ENCODE measurements at regions not wholly inside any gene's neighbourhood (a gene's known extent, or its start where the extent isn't known, plus 50 kb on each side); places are given as distances from the start of the nearest gene placed in this dataset.

DNA sequence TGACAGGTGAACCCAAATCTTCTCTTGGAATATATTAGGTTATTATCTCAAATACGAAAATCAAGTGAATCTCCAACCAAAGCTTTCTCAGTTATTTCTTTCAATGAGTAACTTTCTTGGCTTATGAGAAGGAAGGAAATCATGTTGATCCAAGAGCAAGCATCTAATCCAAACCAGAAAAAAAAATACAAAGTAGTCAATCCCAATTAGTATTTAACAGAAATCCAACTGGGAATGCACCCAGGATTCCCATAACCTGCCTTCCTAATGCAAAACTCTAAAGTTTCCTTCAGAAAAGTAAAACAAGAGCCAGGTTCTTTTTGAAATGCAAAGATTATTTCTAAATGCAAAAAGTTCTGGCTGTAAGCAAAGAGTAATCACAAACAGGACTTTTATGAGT, 289.3 kb downstream of the SHOX2 start:
- TF ChIP-seq, protein P1, sequence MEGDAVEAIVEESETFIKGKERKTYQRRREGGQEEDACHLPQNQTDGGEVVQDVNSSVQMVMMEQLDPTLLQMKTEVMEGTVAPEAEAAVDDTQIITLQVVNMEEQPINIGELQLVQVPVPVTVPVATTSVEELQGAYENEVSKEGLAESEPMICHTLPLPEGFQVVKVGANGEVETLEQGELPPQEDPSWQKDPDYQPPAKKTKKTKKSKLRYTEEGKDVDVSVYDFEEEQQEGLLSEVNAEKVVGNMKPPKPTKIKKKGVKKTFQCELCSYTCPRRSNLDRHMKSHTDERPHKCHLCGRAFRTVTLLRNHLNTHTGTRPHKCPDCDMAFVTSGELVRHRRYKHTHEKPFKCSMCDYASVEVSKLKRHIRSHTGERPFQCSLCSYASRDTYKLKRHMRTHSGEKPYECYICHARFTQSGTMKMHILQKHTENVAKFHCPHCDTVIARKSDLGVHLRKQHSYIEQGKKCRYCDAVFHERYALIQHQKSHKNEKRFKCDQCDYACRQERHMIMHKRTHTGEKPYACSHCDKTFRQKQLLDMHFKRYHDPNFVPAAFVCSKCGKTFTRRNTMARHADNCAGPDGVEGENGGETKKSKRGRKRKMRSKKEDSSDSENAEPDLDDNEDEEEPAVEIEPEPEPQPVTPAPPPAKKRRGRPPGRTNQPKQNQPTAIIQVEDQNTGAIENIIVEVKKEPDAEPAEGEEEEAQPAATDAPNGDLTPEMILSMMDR (conservative IDR thresholded peaks at IDR 0.05), result no peak
- H3K27ac ChIP-seq, result no peak overlapping the region

DNA sequence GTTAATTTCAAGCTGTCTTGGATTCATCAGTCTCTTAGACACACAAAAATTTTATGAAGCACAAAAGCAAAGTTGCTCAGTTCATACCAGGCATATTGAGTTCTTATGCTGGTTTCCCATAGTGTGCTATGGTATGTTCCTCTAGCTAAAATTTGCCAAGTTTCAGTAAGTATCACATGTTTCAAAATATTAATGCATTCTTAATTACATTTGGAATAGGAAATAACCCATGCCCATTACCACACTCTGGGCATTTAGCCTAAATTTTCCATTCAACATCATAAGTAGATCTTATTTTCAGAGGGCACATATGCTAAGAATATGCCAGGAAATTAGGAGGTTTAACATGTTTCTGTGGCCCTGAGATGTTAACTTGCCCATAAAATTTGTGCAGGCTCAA, 289.9 kb downstream of the SHOX2 start:
- TF ChIP-seq, protein P1 (conservative IDR thresholded peaks at IDR 0.05), result no peak
- TF ChIP-seq ZFX (IDR thresholded peaks at IDR 0.05), result no peak

DNA sequence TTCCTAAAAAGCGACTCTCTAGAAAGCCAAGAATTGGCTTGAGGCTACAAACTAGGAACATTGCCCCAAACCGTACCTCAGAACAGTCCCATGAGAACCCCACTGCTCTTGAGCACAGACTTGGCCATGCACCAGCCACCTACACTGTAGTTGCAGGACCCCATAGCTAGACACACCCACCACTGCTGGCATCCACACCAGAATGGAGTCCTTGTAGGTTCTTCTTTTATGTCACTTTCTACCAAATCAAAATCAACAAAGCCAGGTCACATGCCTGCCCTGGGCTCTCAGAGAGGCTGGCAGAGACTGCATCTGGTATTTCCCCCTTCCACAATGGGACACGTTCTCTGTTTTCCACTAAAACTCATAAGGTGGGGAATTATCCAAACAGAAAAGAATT, 290.5 kb downstream of the SHOX2 start:
- no peak overlapping the region for H3K27ac ChIP-seq
- no peak for TF ChIP-seq ZFX (IDR thresholded peaks at IDR 0.05)
- TF ChIP-seq, protein P1 (conservative IDR thresholded peaks at IDR 0.05), result no peak

More for the DNA sequence above, 289.9 kb downstream of the SHOX2 start:
- no peak overlapping the region for H3K27ac ChIP-seq

DNA sequence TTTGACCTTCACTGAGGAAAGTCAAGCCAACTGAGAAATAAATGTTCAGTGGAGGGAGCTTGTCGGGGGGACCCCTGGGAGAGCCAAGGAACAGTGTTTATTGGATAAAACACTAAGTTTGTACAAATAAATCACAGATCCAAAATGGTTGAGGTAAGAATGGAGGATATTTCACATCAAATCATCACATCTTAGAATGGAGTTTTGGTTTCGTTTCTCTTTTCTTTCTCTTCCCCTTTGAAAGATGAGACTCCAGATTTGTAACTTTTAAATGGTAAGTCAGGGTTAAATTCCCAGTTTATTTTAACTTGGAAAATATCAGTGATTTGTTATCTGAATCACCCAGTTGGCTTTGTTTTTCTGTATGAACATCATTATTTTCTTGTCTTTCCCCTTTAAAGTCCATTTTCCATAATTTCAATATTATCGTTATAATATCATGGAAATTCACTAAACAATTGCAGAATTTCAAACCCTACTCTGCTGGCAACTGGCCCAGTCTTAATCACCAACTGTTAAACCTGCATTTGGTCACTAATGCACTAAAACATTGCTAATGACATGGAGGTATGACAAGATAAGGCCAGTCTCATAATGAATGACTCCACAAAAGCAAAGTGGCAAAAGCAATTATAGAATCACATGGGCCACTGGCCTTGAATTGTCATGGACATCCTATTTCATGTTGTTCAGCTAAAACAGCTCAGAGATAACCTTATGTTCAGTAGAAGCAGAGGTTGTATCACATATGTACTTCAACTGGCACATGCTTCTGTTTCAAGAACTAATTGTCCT, 295.1 kb downstream of the SHOX2 start:
- TF ChIP-seq, protein P1 (conservative IDR thresholded peaks at IDR 0.05), result no peak
- TF ChIP-seq ZFX (IDR thresholded peaks at IDR 0.05), result no peak

DNA sequence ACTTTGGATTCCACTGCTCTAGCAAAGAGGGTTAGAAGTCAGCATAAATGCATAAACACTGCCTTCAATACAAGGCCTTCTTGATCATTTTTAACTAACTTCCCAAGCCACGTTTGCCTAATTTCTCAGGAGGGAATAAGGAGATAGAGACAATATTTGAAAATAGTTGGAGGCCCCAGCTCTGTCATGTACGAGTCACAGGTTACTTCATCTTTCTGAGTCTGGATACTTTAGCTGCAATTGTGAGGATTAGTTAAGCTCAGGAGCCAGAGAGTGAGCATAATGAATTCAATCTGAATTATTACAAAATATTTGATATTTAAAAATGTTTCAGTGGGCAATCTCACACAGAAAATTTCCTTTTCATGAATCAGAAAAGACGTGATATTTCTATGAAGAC, 298.9 kb downstream of the SHOX2 start:
- TF ChIP-seq ZFX (IDR thresholded peaks at IDR 0.05), result no peak
- TF ChIP-seq, protein P1 (conservative IDR thresholded peaks at IDR 0.05), result no peak
- H3K27ac ChIP-seq, result no peak overlapping the region

More for the DNA sequence above, 295.1 kb downstream of the SHOX2 start:
- no peak overlapping the region for H3K27ac ChIP-seq

DNA sequence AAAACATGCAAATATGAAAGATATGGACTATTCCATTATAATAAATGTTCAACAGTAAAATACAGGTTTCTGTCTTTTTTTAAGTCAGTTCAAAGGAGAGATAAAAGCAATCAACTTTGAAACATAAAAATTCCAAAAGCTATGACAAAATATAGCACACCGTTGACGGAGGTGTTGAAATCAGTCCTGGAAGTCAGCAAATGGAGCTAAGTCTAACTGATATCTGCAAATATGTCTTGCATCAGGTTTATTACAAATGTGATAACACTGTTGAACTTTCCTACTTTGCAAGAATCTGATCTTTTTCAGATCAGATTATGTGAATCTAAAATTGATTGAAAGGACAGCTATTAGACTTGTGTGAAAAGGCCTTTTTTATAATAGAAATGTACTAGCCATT, 300.7 kb downstream of the SHOX2 start:
- no peak overlapping the region for H3K27ac ChIP-seq
- TF ChIP-seq, protein P1 (conservative IDR thresholded peaks at IDR 0.05), result no peak
- TF ChIP-seq ZFX (IDR thresholded peaks at IDR 0.05), result no peak

DNA sequence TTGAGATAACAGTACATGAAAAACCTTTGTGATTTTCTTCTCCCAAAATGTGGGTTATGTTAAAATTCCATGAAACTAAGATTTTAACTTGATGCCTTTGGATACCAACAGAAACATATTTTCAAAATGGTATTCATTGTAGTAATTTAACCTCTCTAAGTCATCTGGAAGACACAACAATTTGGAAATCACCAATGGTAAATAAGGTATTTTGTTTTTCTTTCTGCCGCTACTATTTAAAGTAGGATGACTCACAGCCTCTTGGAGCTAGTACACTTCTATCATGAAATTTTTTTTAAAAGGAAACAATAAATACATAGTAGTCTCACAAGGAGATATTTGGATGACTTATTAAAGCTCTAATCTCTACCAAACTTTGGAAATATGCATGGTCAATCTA, 291.6 kb upstream of the VEPH1 start:
- TF ChIP-seq ZFX (IDR thresholded peaks at IDR 0.05), result no peak
- TF ChIP-seq, protein P1 (conservative IDR thresholded peaks at IDR 0.05), result no peak
- no peak overlapping the region for H3K27ac ChIP-seq
